Tibial nerve (tissue), 4 donors: ENCODE measurements at regions not wholly inside any gene's neighbourhood (a gene's known extent, or its start where the extent isn't known, plus 50 kb on each side); places are given as distances from the start of the nearest gene placed in this dataset.

Experiments
- CTCF ChIP-seq, 5 experiments: fragments of 200-600 bp in 3 of 5; fragments of 450-650 bp in 2 of 5; sonication (generic) in 3 of 5; IDR thresholded peaks; one replicate each; pipeline ENCODE4 v1.5.1; 2016 to 2019; ENCODE audit warnings: antibody characterized with exemption in 5 of 5, mild to moderate bottlenecking in 3 of 5, moderate library complexity in 2 of 5
- EP300 ChIP-seq, 2 donors: sonication (generic); formaldehyde crosslinking; IDR thresholded peaks; one replicate each; pipeline ENCODE4 v1.6.1; 2017; ENCODE audit warnings: antibody characterized with exemption in 2 of 2, mild to moderate bottlenecking in 1 of 2
- POLR2A ChIP-seq, 2 donors: fragments of 450-650 bp; IDR thresholded peaks; one replicate each; pipeline ENCODE4 v1.6.1; 2017; ENCODE audit warnings: antibody characterized with exemption in 2 of 2, mild to moderate bottlenecking in 2 of 2, moderate library complexity in 2 of 2

- no peak for TF ChIP-seq CTCF (IDR thresholded peaks at IDR 0.05)
- TF ChIP-seq EP300 (IDR thresholded peaks at IDR 0.05) = no peak
- no peak for TF ChIP-seq POLR2A (IDR thresholded peaks at IDR 0.05)
Measured at GRCh38 chr14:34065690-34066391, 115.0 kb upstream of the EGLN3 start.
